ENCODE measurements at regions not wholly inside any gene's neighbourhood (a gene's known extent, or its start where the extent isn't known, plus 50 kb on each side); places are given as distances from the start of the nearest gene placed in this dataset.
A peak's percentile ranks its signal among the peaks of the same experiment; 100 is the strongest.

GRCh38 chr5:56366986-56367385 is 133.9 kb upstream of the ANKRD55 start:
- no peak for DNase-seq

- DNase-seq: no peak
Measured at GRCh38 chr5:56361398-56361797, 128.3 kb upstream of the ANKRD55 start.

- no peak for DNase-seq
Measured at GRCh38 chr5:56360816-56361215, 127.7 kb upstream of the ANKRD55 start.

- no peak for DNase-seq
Measured at GRCh38 chr5:56359809-56360685, 126.9 kb upstream of the ANKRD55 start.

GRCh38 chr5:56358703-56359681 is 125.9 kb upstream of the ANKRD55 start:
- no peak for DNase-seq

GRCh38 chr5:56358046-56358445 is 124.9 kb upstream of the ANKRD55 start:
- DNase-seq: no peak

GRCh38 chr5:56357426-56357825 is 124.3 kb upstream of the ANKRD55 start:
- no peak for DNase-seq

GRCh38 chr5:56356836-56357160 is 123.7 kb upstream of the ANKRD55 start:
- no peak for DNase-seq

GRCh38 chr5:56356121-56356835 is 123.1 kb upstream of the ANKRD55 start:
- DNase-seq: no peak

GRCh38 chr5:56354836-56355235 is 121.7 kb upstream of the ANKRD55 start:
- DNase-seq: no peak

- no peak for DNase-seq
Measured at GRCh38 chr5:56352808-56353590, 119.9 kb upstream of the ANKRD55 start.

- peak; percentile 40 for DNase-seq
Measured at GRCh38 chr5:56350597-56351170, 117.6 kb upstream of the ANKRD55 start.

- no peak for DNase-seq
Measured at GRCh38 chr5:56350011-56350596, 117.0 kb upstream of the ANKRD55 start.

- DNase-seq: no peak
Measured at GRCh38 chr5:56349461-56349860, 116.3 kb upstream of the ANKRD55 start.

GRCh38 chr5:56346741-56347535 is 113.8 kb upstream of the ANKRD55 start:
- no peak for DNase-seq

- no peak for DNase-seq
Measured at GRCh38 chr5:56346044-56346710, 113.0 kb upstream of the ANKRD55 start.

- DNase-seq: no peak
Measured at GRCh38 chr5:56345352-56345751, 112.2 kb upstream of the ANKRD55 start.

- no peak for DNase-seq
Measured at GRCh38 chr5:56344594-56344993, 111.5 kb upstream of the ANKRD55 start.

- no peak for DNase-seq
Measured at GRCh38 chr5:56343988-56344387, 110.9 kb upstream of the ANKRD55 start.

GRCh38 chr5:56342616-56343015 is 109.5 kb upstream of the ANKRD55 start:
- no peak for DNase-seq

Measured in 8988T (cell line).